Hepatocyte (in vitro differentiated cells): ENCODE measurements at regions not wholly inside any gene's neighbourhood (a gene's known extent, or its start where the extent isn't known, plus 50 kb on each side); places are given as distances from the start of the nearest gene placed in this dataset.
A peak's percentile ranks its signal among the peaks of the same experiment; 100 is the strongest.

ENCODE experiments used
- DNase-seq: peaks from one replicate; pipeline ENCODE4 v3.0.0-alpha.2; 2016; ENCODE audit warnings: low spot score
- H2AFZ ChIP-seq: fragments of 200-600 bp; sonication (generic); 2 replicates; pipeline ENCODE4 v1.6.0; 2016; ENCODE audit warnings: antibody characterized with exemption, mild to moderate bottlenecking
- H3K27ac ChIP-seq: fragments of 200-600 bp; sonication (generic); 2 replicates; pipeline ENCODE4 v1.5.1; 2016; ENCODE audit warnings: mild to moderate bottlenecking
- H3K27me3 ChIP-seq: fragments of 200-600 bp; sonication (generic); 2 replicates; pipeline ENCODE4 v1.6.1; 2016
- H3K36me3 ChIP-seq: fragments of 200-600 bp; sonication (generic); replicated peaks from 2 replicates; pipeline ENCODE4 v1.5.1; 2016; ENCODE audit warnings: low read depth; ENCODE audit not compliant: insufficient read depth
- H3K4me1 ChIP-seq: fragments of 200-600 bp; sonication (generic); 2 replicates; pipeline ENCODE4 v1.5.1; 2016; ENCODE audit warnings: mild to moderate bottlenecking, moderate library complexity; ENCODE audit not compliant: insufficient read depth
- H3K4me2 ChIP-seq: fragments of 200-600 bp; sonication (generic); 2 replicates; pipeline ENCODE4 v1.6.0; 2016
- H3K4me3 ChIP-seq: fragments of 200-600 bp; sonication (generic); 2 replicates; pipeline ENCODE4 v1.5.1; 2016; ENCODE audit warnings: mild to moderate bottlenecking
- H3K79me2 ChIP-seq: fragments of 200-600 bp; sonication (generic); 2 replicates; pipeline ENCODE4 v1.6.0; 2017; ENCODE audit warnings: mild to moderate bottlenecking
- H3K9me2 ChIP-seq: fragments of 200-600 bp; sonication (generic); replicated peaks from 2 replicates; pipeline ENCODE4 v1.6.0; 2017; ENCODE audit warnings: mild to moderate bottlenecking; ENCODE audit not compliant: insufficient read depth
- H3K9me3 ChIP-seq: fragments of 200-600 bp; sonication (generic); 2 replicates; pipeline ENCODE4 v1.5.1; 2016; ENCODE audit warnings: low read depth, mild to moderate bottlenecking
- H4K20me1 ChIP-seq: fragments of 200-600 bp; sonication (generic); 2 replicates; pipeline ENCODE4 v1.6.0; 2016; ENCODE audit warnings: mild to moderate bottlenecking; ENCODE audit not compliant: insufficient read depth, poor library complexity, severe bottlenecking
- CTCF ChIP-seq: fragments of 200-600 bp; sonication (generic); IDR thresholded peaks from 2 replicates; pipeline ENCODE4 v1.5.1; 2016; ENCODE audit warnings: antibody characterized with exemption, mild to moderate bottlenecking; ENCODE audit not compliant: poor library complexity
- EZH2 ChIP-seq: fragments of 200-600 bp; sonication (generic); IDR thresholded peaks from 2 replicates; pipeline ENCODE4 v1.6.1; 2016; ENCODE audit warnings: antibody characterized with exemption, mild to moderate bottlenecking, borderline replicate concordance
- EZH2phosphoT487 ChIP-seq: fragments of 200-600 bp; sonication (generic); IDR thresholded peaks from one replicate; pipeline ENCODE4 v1.6.1; 2018; ENCODE audit warnings: antibody characterized with exemption, mild to moderate bottlenecking, low read depth, moderate library complexity; ENCODE audit not compliant: unreplicated experiment, severe bottlenecking
- WGBS: methylation state at CpG from one replicate; pipeline ENCODE4 v1.1.6; 2016; ENCODE audit warnings: low lambda C conversion rate; ENCODE audit errors: missing lambda C conversion rate; 5-methylcytosine and 5-hydroxymethylcytosine counted together

GRCh38 chr1:68588304-68588703 is 91.4 kb upstream of the DEPDC1 start:
- no peak overlapping the region for H2AFZ ChIP-seq
- WGBS: 72% methylated on average over 3 of the region's 3 CpGs

GRCh38 chr1:68590473-68590872 is 93.6 kb upstream of the DEPDC1 start:
- no peaks in the 10 kb centered on the region for H3K36me3 ChIP-seq
- no peaks in the 10 kb centered on the region for H4K20me1 ChIP-seq
- H3K79me2 ChIP-seq: no peaks in the 10 kb centered on the region
- H3K4me3 ChIP-seq: no peak overlapping the region
- no peak overlapping the region for H3K4me2 ChIP-seq
- no peaks in the 10 kb centered on the region for H3K9me2 ChIP-seq
- no peaks in the 10 kb centered on the region for H3K27me3 ChIP-seq
- H3K9me3 ChIP-seq: no peaks in the 10 kb centered on the region
- H3K27ac ChIP-seq: no peak overlapping the region
- 93% methylated on average over 1 of the region's 1 CpG for WGBS
- no peak for DNase-seq
- H3K4me1 ChIP-seq: no peaks in the 10 kb centered on the region
- no peak overlapping the region for H2AFZ ChIP-seq
- TF ChIP-seq CTCF: peak; percentile 12
- no peak for TF ChIP-seq EZH2phosphoT487

More at GRCh38 chr1:68588304-68588703, 91.4 kb upstream of the DEPDC1 start:
- Histone ChIP-seq H3K4me2 (no peak overlapping the region), H3K4me3 (no peak overlapping the region), H4K20me1 (no peaks in the 10 kb centered on the region), H3K9me2 (no peaks in the 10 kb centered on the region), H3K27ac (no peak overlapping the region), H3K4me1 (no peaks in the 10 kb centered on the region), H3K79me2 (no peaks in the 10 kb centered on the region), H3K27me3 (no peaks in the 10 kb centered on the region), H3K9me3 (no peaks in the 10 kb centered on the region), H3K36me3 (no peaks in the 10 kb centered on the region)
- TF ChIP-seq CTCF (no peak), EZH2phosphoT487 (no peak), EZH2 (no peak)
- DNase-seq: no peak

- Histone ChIP-seq H3K9me3 (no peaks in the 10 kb centered on the region), H3K9me2 (no peaks in the 10 kb centered on the region), H2AFZ (no peak overlapping the region), H3K4me3 (no peak overlapping the region), H3K4me2 (no peak overlapping the region), H3K79me2 (no peaks in the 10 kb centered on the region), H3K27ac (no peak overlapping the region), H3K36me3 (no peaks in the 10 kb centered on the region), H4K20me1 (no peaks in the 10 kb centered on the region), H3K27me3 (no peaks in the 10 kb centered on the region), H3K4me1 (no peaks in the 10 kb centered on the region)
- 94% methylated on average over 2 of the region's 2 CpGs for WGBS
- DNase-seq: no peak
- no peak for TF ChIP-seq EZH2phosphoT487
- TF ChIP-seq EZH2: no peak
- TF ChIP-seq CTCF: no peak
Measured at GRCh38 chr1:68594851-68595250, 98.0 kb upstream of the DEPDC1 start.

- Histone ChIP-seq H3K4me2 (no peak overlapping the region), H3K9me2 (no peaks in the 10 kb centered on the region), H2AFZ (no peak overlapping the region), H3K27me3 (no peaks in the 10 kb centered on the region), H3K79me2 (no peaks in the 10 kb centered on the region), H3K27ac (no peak overlapping the region), H3K4me1 (no peaks in the 10 kb centered on the region), H3K9me3 (no peaks in the 10 kb centered on the region), H3K36me3 (no peaks in the 10 kb centered on the region), H4K20me1 (no peaks in the 10 kb centered on the region), H3K4me3 (no peak overlapping the region)
- TF ChIP-seq EZH2phosphoT487: no peak
- peak; percentile 39 for TF ChIP-seq CTCF
- no peak for DNase-seq
- 67% methylated on average over 5 of the region's 5 CpGs for WGBS
Measured at GRCh38 chr1:68600049-68600661, 103.3 kb upstream of the DEPDC1 start.
